ENCODE measurements at regions not wholly inside any gene's neighbourhood (a gene's known extent, or its start where the extent isn't known, plus 50 kb on each side); places are given as distances from the start of the nearest gene placed in this dataset.

GRCh38 chr4:18445110-18445509, 423.6 kb upstream of the LCORL start:
- CTCF ChIA-PET, result interaction anchor here (1.0 to 1.5 kb wide), 2 partner anchors 14 to 20 kb away, joined by 3 to 6 read pairs; no protein-coding TSS in a partner anchor
- TF ChIP-seq CTCF (IDR thresholded peaks at IDR 0.05; ENCODE audit: control extremely low read depth, extremely low read depth, low read depth, missing control alignments), result no peak
- DNase-seq (ENCODE audit: extremely low spot score), result no peak
- POLR2A ChIA-PET, result no interaction called here

- TF ChIP-seq CTCF (IDR thresholded peaks at IDR 0.05; ENCODE audit: control extremely low read depth, extremely low read depth, low read depth, missing control alignments), result no peak
- no peak for DNase-seq (ENCODE audit: extremely low spot score)
- ChIA-PET POLR2A (no interaction called here), CTCF (interaction anchor here (1.0 to 1.5 kb wide), 2 partner anchors 13 to 21 kb away, joined by 3 to 6 read pairs; no protein-coding TSS in a partner anchor)
Measured at GRCh38 chr4:18444206-18444605, 422.7 kb upstream of the LCORL start.

DNA sequence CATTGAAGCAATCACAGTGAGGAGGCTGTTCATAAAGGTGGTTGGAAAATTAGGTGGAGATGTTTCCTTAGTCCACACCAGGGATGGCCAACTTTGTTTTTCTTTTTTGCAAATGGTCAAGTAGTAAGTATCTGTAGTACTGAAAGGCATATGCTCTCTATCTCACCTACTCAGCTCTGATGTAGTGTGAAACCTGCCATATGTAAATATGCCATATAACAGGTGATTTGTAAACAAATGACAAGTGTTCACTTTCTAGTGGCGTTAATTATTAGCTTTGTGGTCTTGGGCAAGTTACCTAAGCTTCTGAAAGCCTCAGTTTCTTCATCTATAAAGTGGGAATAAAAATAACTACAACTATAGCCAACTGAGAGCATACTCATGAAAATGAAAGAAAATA, 421.4 kb upstream of the LCORL start:
- no peak for DNase-seq (ENCODE audit: extremely low spot score)
- ChIA-PET CTCF (interaction anchor here (1.6 to 2.2 kb wide), 2 partner anchors 11 to 17 kb away, joined by 5 to 7 read pairs; no protein-coding TSS in a partner anchor), POLR2A (no interaction called here)
- TF ChIP-seq CTCF (IDR thresholded peaks at IDR 0.05; ENCODE audit: control extremely low read depth, extremely low read depth, low read depth, missing control alignments), result no peak

DNA sequence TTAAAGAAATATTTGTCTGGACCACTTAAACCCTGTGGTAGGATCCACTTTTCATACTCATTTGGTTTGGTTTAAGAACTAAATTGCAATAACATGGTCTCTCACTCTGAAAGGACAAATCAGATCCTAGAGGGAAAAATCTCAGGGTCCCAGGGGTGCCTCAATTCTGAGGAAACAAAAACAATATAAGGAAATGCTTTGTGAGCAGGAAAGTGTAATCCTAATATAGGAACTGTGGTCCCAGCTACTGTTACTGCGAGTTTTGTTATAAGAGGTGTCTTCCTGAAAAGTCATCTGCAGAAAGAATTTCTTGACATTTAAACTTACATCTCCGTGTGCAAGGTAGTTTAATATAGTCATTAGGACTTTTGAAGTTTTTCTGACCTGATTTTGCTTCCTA, 420.1 kb upstream of the LCORL start:
- CTCF ChIA-PET, result interaction anchor here (0.8 to 2.2 kb wide), 4 partner anchors 8 to 38 kb away, joined by 3 to 7 read pairs (median 4); no protein-coding TSS in a partner anchor
- POLR2A ChIA-PET, result no interaction called here
- no peak for TF ChIP-seq CTCF (IDR thresholded peaks at IDR 0.05; ENCODE audit: control extremely low read depth, extremely low read depth, low read depth, missing control alignments)
- no peak for DNase-seq (ENCODE audit: extremely low spot score)

DNA sequence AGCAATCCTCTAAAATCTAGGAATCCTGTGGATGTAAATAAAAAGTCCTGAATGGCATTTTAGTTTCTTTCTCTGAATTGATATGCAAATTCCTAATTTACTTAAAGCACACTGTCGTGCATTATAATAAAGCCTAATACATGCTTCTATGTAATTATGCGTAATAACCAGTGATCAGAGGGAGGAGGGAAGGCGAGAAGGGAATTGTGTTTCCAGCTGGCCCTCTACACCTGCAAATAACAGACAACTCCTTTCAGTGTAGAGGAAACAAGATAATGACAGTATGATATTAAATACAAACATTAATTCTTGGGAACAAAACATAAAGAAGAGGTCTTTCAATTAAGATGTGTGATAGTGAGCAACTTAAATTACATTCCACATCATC, 419.6 kb upstream of the LCORL start:
- POLR2A ChIA-PET, result no interaction called here
- CTCF ChIA-PET, result interaction anchor here (1.2 to 2.2 kb wide), 2 partner anchors 8 to 9 kb away, joined by 3 to 7 read pairs; no protein-coding TSS in a partner anchor
- DNase-seq (ENCODE audit: extremely low spot score), result no peak
- TF ChIP-seq CTCF (IDR thresholded peaks at IDR 0.05; ENCODE audit: control extremely low read depth, extremely low read depth, low read depth, missing control alignments), result no peak

DNA sequence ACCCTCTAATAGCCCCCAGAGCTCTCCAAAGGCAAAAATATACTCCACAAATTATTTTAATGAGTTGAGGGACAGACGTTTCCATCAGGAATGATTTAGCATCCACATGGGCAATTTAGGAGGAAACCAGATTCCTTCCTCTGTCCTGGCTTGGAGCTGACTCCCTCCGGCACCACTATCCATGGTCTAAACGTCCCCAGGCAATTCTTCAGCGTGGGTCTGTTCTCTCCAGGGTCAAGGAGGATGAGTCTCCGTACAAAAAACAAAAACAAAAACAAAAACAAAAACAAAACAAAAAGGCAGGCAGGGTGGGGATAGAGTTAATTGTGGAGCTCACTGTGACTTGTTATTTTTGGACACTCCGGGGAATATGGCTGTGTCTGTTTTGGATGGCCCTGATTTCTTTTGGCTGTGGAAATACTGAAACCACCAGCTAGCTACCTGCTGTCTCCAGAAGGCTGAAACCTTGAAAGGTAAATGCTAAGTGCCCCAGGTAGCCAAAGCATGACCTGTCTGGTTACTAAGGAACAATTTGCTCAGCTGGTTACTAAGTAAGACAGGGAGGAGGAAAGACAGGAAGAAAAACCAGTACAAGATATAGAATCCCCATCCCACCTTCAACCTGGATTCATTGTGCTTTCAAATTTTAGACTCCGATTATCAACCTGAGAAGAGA, 419.1 kb upstream of the LCORL start:
- DNase-seq (ENCODE audit: extremely low spot score), result no peak

More for the DNA sequence above, 419.1 kb upstream of the LCORL start:
- TF ChIP-seq CTCF (IDR thresholded peaks at IDR 0.05; ENCODE audit: control extremely low read depth, extremely low read depth, low read depth, missing control alignments), result no peak
- ChIA-PET POLR2A (no interaction called here), CTCF (no interaction called here)

All from GM10248 (cell line).